SU-DHL-6 (cell line): ENCODE measurements at regions not wholly inside any gene's neighbourhood (a gene's known extent, or its start where the extent isn't known, plus 50 kb on each side); places are given as distances from the start of the nearest gene placed in this dataset.
"Not testable (repeated sequence)": the region's sequence is repeated elsewhere in the genome, so short reads cannot be mapped to it uniquely, and the experiment has no call there.

Experiments used
- H2AFZ ChIP-seq: fragments of 200-600 bp; sonication (generic); 2 replicates; pipeline ENCODE4 v1.6.1; 2014; ENCODE audit warnings: low read depth, mild to moderate bottlenecking, moderate library complexity, mixed read lengths, antibody characterized with exemption, low read length; ENCODE audit not compliant: severe bottlenecking
- H3F3A ChIP-seq: fragments of 200-600 bp; shearing (Covaris generic); 2 replicates; pipeline ENCODE4 v1.6.0; 2016; ENCODE audit warnings: antibody characterized with exemption, mild to moderate bottlenecking; ENCODE audit not compliant: insufficient read depth
- H3K27ac ChIP-seq: fragments of 200-600 bp; sonication (generic); 2 replicates; pipeline ENCODE4 v1.5.1; 2016; ENCODE audit warnings: low read depth, mild to moderate bottlenecking, low read length, moderate library complexity, mixed read lengths
- H3K27me3 ChIP-seq: fragments of 200-600 bp; sonication (generic), shearing (Covaris generic); 2 replicates; pipeline ENCODE4 v1.6.0; 2014; ENCODE audit warnings: mild to moderate bottlenecking, low read length
- H3K36me3 ChIP-seq: fragments of 200-600 bp; sonication (generic); 2 replicates; pipeline ENCODE4 v1.6.1; 2014; ENCODE audit warnings: mild to moderate bottlenecking, low read length, mixed read lengths
- H3K4me2 ChIP-seq: fragments of 300-600, 200-600 bp; shearing (Covaris generic), sonication (generic); 2 replicates; pipeline ENCODE4 v1.6.0; 2014; ENCODE audit warnings: low read length, low read depth, mild to moderate bottlenecking; ENCODE audit not compliant: poor library complexity, severe bottlenecking
- H3K4me3 ChIP-seq: fragments of 200-600 bp; sonication (generic); 2 replicates; pipeline ENCODE4 v1.5.1; 2014; ENCODE audit warnings: antibody characterized with exemption, low read length, mild to moderate bottlenecking, mixed read lengths; ENCODE audit not compliant: insufficient read depth, poor library complexity, severe bottlenecking
- H3K79me2 ChIP-seq: fragments of 200-600 bp; sonication (generic); 2 replicates; pipeline ENCODE4 v1.6.1; 2014; ENCODE audit warnings: mild to moderate bottlenecking, low read length, moderate library complexity; ENCODE audit not compliant: insufficient read depth
- H3K9ac ChIP-seq: fragments of 200-600 bp; sonication (generic); 2 replicates; pipeline ENCODE4 v1.7.0; 2014; ENCODE audit warnings: mild to moderate bottlenecking, low read length
- H3K9me2 ChIP-seq: fragments of 200-600 bp; sonication (generic); replicated peaks from 2 replicates; pipeline ENCODE4 v1.6.1; 2014; ENCODE audit warnings: low read length; ENCODE audit not compliant: insufficient read depth
- H3K9me3 ChIP-seq: fragments of 200-600 bp; sonication (generic); 2 replicates; pipeline ENCODE4 v1.6.1; 2014; ENCODE audit warnings: low read length, mixed read lengths; ENCODE audit not compliant: insufficient read depth
- H4K20me1 ChIP-seq: fragments of 200-600 bp; sonication (generic); 2 replicates; pipeline ENCODE4 v1.6.1; 2014; ENCODE audit warnings: low read depth, mild to moderate bottlenecking, antibody characterized with exemption, low read length, moderate library complexity, mixed read lengths
- CTCF ChIP-seq: fragments of 200-600 bp; sonication (generic); IDR thresholded peaks from one replicate; pipeline ENCODE4 v1.5.1; 2017; ENCODE audit warnings: antibody characterized with exemption, mild to moderate bottlenecking, low read length, moderate library complexity; ENCODE audit not compliant: insufficient read depth, poor library complexity, severe bottlenecking
- EZH2phosphoT487 ChIP-seq: fragments of 200-600 bp; sonication (generic), shearing (Covaris generic); conservative IDR thresholded peaks from 2 replicates; pipeline ENCODE4 v1.6.1; 2018; ENCODE audit warnings: mild to moderate bottlenecking, antibody characterized with exemption, low read length, moderate library complexity, mixed read lengths

DNA sequence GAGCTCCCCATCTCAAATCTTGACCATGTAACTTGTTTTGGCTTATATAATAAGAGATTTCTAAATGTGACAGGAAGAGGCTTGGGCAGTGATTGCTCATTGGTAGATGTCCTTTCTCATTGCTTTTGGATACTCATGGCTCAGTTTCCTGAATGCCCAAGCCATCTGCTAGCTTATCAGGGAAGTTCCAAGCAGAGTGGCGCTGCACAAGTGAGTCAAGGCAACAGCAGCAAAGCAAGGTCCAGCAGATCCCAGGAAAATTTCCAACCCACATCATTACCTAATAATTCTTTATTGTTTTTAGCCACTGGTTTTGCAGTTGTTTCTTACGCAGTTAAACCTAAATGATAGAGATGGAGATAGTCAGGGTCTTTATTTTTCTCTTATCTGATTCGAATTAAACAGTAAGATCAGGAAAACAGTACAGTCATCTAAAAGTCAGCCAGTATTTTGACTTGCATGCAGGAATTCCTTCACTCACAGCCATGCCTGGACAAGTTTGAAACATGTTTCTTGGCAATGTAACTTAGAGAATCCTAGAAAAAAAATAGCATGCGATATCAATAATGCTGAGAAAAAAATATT lies 349.7 kb upstream of the TMEFF2 start:
- Histone ChIP-seq H3K9ac (no peak overlapping the region), H3K9me3 (no peaks in the 10 kb centered on the region), H3K36me3 (no peaks in the 10 kb centered on the region), H2AFZ (no peak overlapping the region), H3K79me2 (no peaks in the 10 kb centered on the region), H3K9me2 (no peaks in the 10 kb centered on the region), H3F3A (no peaks in the 10 kb centered on the region), H3K27ac (no peak overlapping the region), H4K20me1 (no peaks in the 10 kb centered on the region), H3K27me3 (no peaks in the 10 kb centered on the region), H3K4me2 (no peak overlapping the region), H3K4me3 (no peak overlapping the region)
- TF ChIP-seq CTCF: no peak
- no peak for TF ChIP-seq EZH2phosphoT487

- not testable (repeated sequence) for H3K9ac ChIP-seq, H3K9me2 ChIP-seq, H3K27ac ChIP-seq, H3K4me2 ChIP-seq, H3K79me2 ChIP-seq, H3K9me3 ChIP-seq, H3F3A ChIP-seq, H3K4me3 ChIP-seq, H4K20me1 ChIP-seq, H2AFZ ChIP-seq, H3K36me3 ChIP-seq, H3K27me3 ChIP-seq
These were observed 347.7 kb upstream of the TMEFF2 start for GRCh38 chr2:192542148-192543066.

DNA sequence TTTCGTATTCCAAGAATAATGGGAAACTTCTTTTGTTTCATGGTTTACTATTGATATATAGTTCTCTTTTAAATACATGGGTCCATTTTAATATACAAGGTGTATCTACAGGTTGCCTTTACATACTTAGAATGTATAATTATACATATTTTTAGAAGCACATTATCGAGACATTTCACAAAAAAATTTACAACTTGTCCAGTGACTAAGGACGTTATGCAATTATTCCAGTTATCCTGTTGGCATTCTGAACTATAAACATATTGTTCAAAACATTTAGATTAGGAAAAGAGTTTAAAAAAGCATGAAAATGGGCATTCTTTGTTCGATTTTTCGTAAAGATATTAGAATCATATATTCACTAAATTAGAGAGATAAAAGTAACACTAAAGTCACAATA lies 344.6 kb upstream of the TMEFF2 start:
- no peaks in the 10 kb centered on the region for H3F3A ChIP-seq
- no peaks in the 10 kb centered on the region for H3K36me3 ChIP-seq
- no peaks in the 10 kb centered on the region for H3K27me3 ChIP-seq
- no peaks in the 10 kb centered on the region for H3K9me2 ChIP-seq
- no peak overlapping the region for H3K9ac ChIP-seq
- H2AFZ ChIP-seq: no peak overlapping the region
- H4K20me1 ChIP-seq: no peaks in the 10 kb centered on the region
- no peak overlapping the region for H3K4me2 ChIP-seq
- no peaks in the 10 kb centered on the region for H3K79me2 ChIP-seq
- H3K9me3 ChIP-seq: no peaks in the 10 kb centered on the region
- TF ChIP-seq CTCF (no peak), EZH2phosphoT487 (no peak)
- H3K4me3 ChIP-seq: no peak overlapping the region
- no peak overlapping the region for H3K27ac ChIP-seq

DNA sequence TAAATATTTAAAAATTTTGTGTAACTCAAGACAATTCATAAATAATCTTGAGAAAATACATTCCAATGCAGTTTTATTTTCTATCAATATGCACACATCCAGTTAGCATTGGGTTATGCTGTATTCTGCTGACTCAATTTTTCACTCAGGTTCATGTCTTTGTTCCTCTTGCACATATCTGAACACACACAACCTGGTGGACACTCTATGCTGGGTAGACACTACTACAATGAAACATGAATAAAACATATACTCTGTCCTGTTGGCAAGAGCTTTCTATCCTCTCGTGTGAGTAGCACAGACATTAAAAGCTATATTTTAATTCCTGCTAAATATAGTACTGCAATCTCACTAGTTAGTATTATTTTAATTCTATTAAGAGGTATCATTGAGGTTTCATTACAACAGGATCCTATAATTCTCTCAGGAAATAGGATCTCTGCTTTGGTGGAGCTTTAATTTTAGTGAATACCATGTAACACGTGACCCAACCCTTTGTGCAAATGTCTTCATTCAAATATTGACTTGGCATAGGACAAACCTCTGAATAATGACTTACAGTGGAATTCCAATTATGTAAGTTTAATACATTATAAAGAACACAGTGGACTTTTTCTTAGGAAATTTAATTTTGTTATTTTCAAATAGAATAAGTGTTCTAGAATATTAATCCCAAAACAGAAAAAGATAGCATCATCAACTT lies 342.3 kb upstream of the TMEFF2 start:
- no peaks in the 10 kb centered on the region for H3K9me2 ChIP-seq
- no peak overlapping the region for H2AFZ ChIP-seq
- H4K20me1 ChIP-seq: no peaks in the 10 kb centered on the region
- no peaks in the 10 kb centered on the region for H3K36me3 ChIP-seq
- TF ChIP-seq EZH2phosphoT487: no peak
- no peak for TF ChIP-seq CTCF
- no peak overlapping the region for H3K27ac ChIP-seq
- H3K79me2 ChIP-seq: no peaks in the 10 kb centered on the region
- H3K4me2 ChIP-seq: no peak overlapping the region
- no peaks in the 10 kb centered on the region for H3K27me3 ChIP-seq
- H3K9me3 ChIP-seq: no peaks in the 10 kb centered on the region
- H3F3A ChIP-seq: no peaks in the 10 kb centered on the region
- H3K4me3 ChIP-seq: no peak overlapping the region
- no peak overlapping the region for H3K9ac ChIP-seq
